Tibial nerve (tissue), 4 donors: ENCODE measurements at regions not wholly inside any gene's neighbourhood (a gene's known extent, or its start where the extent isn't known, plus 50 kb on each side); places are given as distances from the start of the nearest gene placed in this dataset.

Source experiments
- DNase-seq, 2 donors: peaks; one replicate each; pipeline ENCODE4 v3.0.0-alpha.2; 2019; ENCODE audit warnings: low spot score in 2 of 2
- H3K27ac ChIP-seq, 4 donors: fragments of 200-600 bp; sonication (generic) in 3 of 4; one replicate each; pipeline ENCODE4 v1.5.1; 2017 to 2019; ENCODE audit warnings: mild to moderate bottlenecking in 1 of 4
- H3K27me3 ChIP-seq, 2 donors: fragments of 200-600 bp; sonication (generic) in 1 of 2; one replicate each; pipeline versions ENCODE4 v1.5.1 to v1.6.0; 2017 to 2019
- H3K36me3 ChIP-seq, 3 donors: fragments of 200-600 bp; sonication (generic); one replicate each; pipeline ENCODE4 v1.5.1; 2018 to 2019
- H3K4me1 ChIP-seq, 4 donors: fragments of 200-600 bp; sonication (generic) in 3 of 4; one replicate each; pipeline ENCODE4 v1.5.1; 2017 to 2019
- H3K4me3 ChIP-seq, 4 donors: fragments of 200-600 bp; sonication (generic) in 3 of 4; one replicate each; pipeline ENCODE4 v1.5.1; 2017 to 2019; ENCODE audit warnings: mild to moderate bottlenecking in 1 of 4, moderate library complexity in 1 of 4
- H3K9me3 ChIP-seq, 4 donors: fragments of 200-600 bp; sonication (generic) in 3 of 4; one replicate each; pipeline ENCODE4 v1.5.1; 2017 to 2019
- CTCF ChIP-seq, 5 experiments: fragments of 200-600 bp in 3 of 5; fragments of 450-650 bp in 2 of 5; sonication (generic) in 3 of 5; IDR thresholded peaks; one replicate each; pipeline ENCODE4 v1.5.1; 2016 to 2019; ENCODE audit warnings: antibody characterized with exemption in 5 of 5, mild to moderate bottlenecking in 3 of 5, moderate library complexity in 2 of 5
- EP300 ChIP-seq, 2 donors: sonication (generic); formaldehyde crosslinking; IDR thresholded peaks; one replicate each; pipeline ENCODE4 v1.6.1; 2017; ENCODE audit warnings: antibody characterized with exemption in 2 of 2, mild to moderate bottlenecking in 1 of 2
- POLR2A ChIP-seq, 2 donors: fragments of 450-650 bp; IDR thresholded peaks; one replicate each; pipeline ENCODE4 v1.6.1; 2017; ENCODE audit warnings: antibody characterized with exemption in 2 of 2, mild to moderate bottlenecking in 2 of 2, moderate library complexity in 2 of 2
- WGBS, 2 donors: methylation state at CpG; one replicate each; pipeline ENCODE4 v1.1.5; 2018; 5-methylcytosine and 5-hydroxymethylcytosine counted together

GRCh38 chr2:143946436-143947391, 573.2 kb downstream of the ZEB2 start:
- Histone ChIP-seq H3K36me3 (peaks cover 0 to 34% (median 0%) of the 10 kb centered on the region in 3 donors), H3K4me3 (no peak overlapping the region), H3K4me1 (peaks cover 0 to 8% (median 0%) of the 10 kb centered on the region in 4 donors), H3K9me3 (no peaks in the 10 kb centered on the region), H3K27me3 (no peaks in the 10 kb centered on the region), H3K27ac (no peak overlapping the region)
- TF ChIP-seq POLR2A (IDR thresholded peaks at IDR 0.05) = no peak
- TF ChIP-seq EP300 (IDR thresholded peaks at IDR 0.05) = no peak
- TF ChIP-seq CTCF (IDR thresholded peaks at IDR 0.05) = no peak
- DNase-seq = no peak
- 89% methylated on average over 18 of the region's 18 CpGs for WGBS, 2 donors

- Histone ChIP-seq H3K9me3 (no peaks in the 10 kb centered on the region), H3K4me3 (no peak overlapping the region), H3K27ac (no peak overlapping the region), H3K36me3 (peaks cover 0 to 34% (median 0%) of the 10 kb centered on the region in 3 donors), H3K4me1 (peaks cover 0 to 33% (median 5%) of the 10 kb centered on the region in 4 donors), H3K27me3 (no peaks in the 10 kb centered on the region)
- TF ChIP-seq CTCF (IDR thresholded peaks at IDR 0.05) (no peak), POLR2A (IDR thresholded peaks at IDR 0.05) (no peak), EP300 (IDR thresholded peaks at IDR 0.05) (no peak)
- DNase-seq = no peak
These were observed 577.4 kb downstream of the ZEB2 start for GRCh38 chr2:143942486-143942885.

- peaks cover 0 to 42% (median 5%) of the 10 kb centered on the region in 4 donors for H3K4me1 ChIP-seq
- DNase-seq = no peak
- no peaks in the 10 kb centered on the region for H3K27me3 ChIP-seq
- peak overlapping the region in 2 of 4 donors; percentile 66 to 94 for H3K27ac ChIP-seq
- 90 to 96% methylated on average over 3 of the region's 3 CpGs for WGBS, 2 donors
- no peaks in the 10 kb centered on the region for H3K9me3 ChIP-seq
- TF ChIP-seq POLR2A (IDR thresholded peaks at IDR 0.05) (no peak), CTCF (IDR thresholded peaks at IDR 0.05) (no peak), EP300 (IDR thresholded peaks at IDR 0.05) (no peak)
- no peak overlapping the region for H3K4me3 ChIP-seq
- H3K36me3 ChIP-seq = peaks cover 0 to 23% (median 0%) of the 10 kb centered on the region in 3 donors
These were observed 579.2 kb downstream of the ZEB2 start for GRCh38 chr2:143940720-143941119.

GRCh38 chr2:143939626-143940330, 580.1 kb downstream of the ZEB2 start:
- no peak overlapping the region for H3K4me3 ChIP-seq
- 27 to 36% methylated on average over 6 of the region's 6 CpGs for WGBS, 2 donors

More at GRCh38 chr2:143939626-143940330, 580.1 kb downstream of the ZEB2 start:
- H3K4me1 ChIP-seq = peaks cover 0 to 42% (median 5%) of the 10 kb centered on the region in 4 donors
- DNase-seq = no peak
- peak overlapping the region; percentile 66 to 94 (median 83) for H3K27ac ChIP-seq
- TF ChIP-seq POLR2A (IDR thresholded peaks at IDR 0.05) = no peak
- TF ChIP-seq EP300 (IDR thresholded peaks at IDR 0.05) = no peak
- no peak for TF ChIP-seq CTCF (IDR thresholded peaks at IDR 0.05)
- no peaks in the 10 kb centered on the region for H3K9me3 ChIP-seq
- H3K27me3 ChIP-seq = no peaks in the 10 kb centered on the region
- peaks cover 0 to 15% (median 0%) of the 10 kb centered on the region in 3 donors for H3K36me3 ChIP-seq
